Occipital lobe (tissue), 2 donors: ENCODE measurements at regions not wholly inside any gene's neighbourhood (a gene's known extent, or its start where the extent isn't known, plus 50 kb on each side); places are given as distances from the start of the nearest gene placed in this dataset. TPM values are rescaled to one million over a fixed set of nuclear protein-coding genes. Genes with fewer than 3 reads are reported as not detected.
"Not testable (repeated sequence)": the region's sequence is repeated elsewhere in the genome, so short reads cannot be mapped to it uniquely, and the experiment has no call there.

Source experiments
- DNase-seq: peaks from one replicate; lab custom pipeline; 2025; lab: John Stamatoyannopoulos, UW
- small RNA-seq: library from RNA; depleted of rRNA; stranded (forward); fragments of <200 nt; gene quantifications from one replicate; pipeline ENCODE3, GENCODE V24; 2014

DNA sequence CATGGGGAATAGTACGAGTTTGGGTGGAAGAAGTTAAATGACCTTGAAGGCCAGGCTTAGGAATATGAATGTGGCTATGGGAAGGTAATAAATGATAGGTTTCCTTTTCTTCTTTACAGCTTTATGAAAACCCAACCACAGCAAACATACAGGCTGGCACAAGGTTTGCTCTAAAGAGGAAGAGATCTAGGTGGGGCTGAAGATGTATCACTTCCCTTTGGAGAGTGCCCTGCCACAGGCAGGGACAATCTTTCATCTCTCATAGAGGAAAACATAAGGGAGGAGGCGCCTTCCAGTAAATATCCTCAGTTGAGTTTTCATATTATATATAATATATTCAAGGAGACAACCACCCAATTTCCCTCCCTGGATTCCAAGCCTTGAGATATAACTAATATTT, 72.9 kb upstream of the FRMD6 start:
- no peak for DNase-seq

DNA sequence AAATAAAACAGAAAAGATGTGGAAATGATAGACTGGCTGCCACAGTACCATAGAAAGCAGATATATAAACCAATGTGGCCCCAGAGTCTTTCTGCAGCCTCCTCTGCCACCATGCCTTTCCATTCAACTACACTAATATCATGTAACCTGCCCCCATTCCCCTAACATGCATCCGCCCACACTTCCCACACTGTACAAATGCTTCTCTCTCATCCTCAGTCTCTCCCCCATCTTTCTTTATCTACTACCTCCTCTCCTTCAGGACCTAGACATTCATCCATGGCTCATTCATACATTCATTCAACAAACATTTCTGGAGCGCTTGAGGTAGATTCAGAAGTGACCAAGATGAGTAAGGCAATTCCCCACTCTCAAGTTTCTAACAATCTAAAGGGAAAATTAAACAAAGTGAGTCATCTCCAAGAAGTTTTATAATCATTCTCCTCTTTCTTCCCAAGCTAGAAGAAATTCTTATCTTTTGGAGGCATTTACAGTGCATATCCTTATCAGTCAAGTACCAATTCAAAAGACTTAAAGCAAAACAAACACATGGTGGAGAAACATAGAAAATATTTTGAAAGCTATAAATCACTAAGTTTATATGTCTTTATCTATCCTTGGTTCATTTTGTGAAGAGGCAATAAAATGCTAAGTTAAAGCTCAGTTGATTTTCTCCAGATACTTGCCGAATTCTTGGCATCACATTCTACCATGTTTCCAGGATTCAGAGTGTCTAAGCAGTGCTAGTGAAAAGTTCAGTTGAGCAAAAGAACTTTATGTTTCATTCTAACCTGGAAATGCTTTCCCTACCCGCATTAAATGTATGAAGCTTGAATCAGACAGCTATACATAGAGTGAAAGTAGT, 70.5 kb upstream of the FRMD6 start:
- no peak for DNase-seq

DNA sequence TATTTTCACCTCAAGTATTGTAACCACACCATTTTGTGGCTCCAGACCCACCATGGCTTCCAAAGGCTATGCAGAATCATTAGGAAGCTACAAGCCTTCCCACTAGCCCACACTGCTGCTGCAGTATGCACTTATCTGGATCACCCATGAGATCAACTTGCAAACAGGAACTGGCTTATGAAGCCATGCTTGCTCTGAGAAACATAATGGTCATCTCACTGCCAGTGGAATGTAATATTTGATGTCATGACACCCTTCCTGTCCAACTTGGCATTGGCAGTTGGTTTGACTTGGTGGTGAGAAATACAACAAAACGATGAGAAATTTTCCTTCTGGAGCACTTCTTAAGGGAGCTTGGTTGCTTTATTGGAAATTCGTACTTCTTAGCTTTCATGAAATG, 69.3 kb upstream of the FRMD6 start:
- DNase-seq: no peak

DNA sequence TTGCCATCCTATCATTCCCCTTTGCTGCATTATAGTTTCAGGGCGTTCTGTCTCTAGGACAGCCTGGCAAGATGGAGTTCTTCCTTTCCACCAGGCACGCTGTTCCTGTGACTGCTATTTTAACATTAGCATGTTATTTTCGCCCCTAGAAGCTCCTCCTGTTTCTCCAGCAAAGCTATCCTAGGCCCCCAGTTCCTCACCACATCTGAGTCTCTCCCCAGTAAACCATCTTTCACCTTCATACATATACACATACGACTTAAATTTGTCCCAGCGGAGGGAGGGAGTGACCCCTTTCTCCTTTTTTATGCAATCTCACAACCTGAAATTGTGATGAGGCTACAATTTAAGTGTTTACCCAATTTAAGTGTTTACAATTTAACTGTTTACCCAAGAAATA, 66.7 kb upstream of the FRMD6 start:
- DNase-seq: no peak

DNA sequence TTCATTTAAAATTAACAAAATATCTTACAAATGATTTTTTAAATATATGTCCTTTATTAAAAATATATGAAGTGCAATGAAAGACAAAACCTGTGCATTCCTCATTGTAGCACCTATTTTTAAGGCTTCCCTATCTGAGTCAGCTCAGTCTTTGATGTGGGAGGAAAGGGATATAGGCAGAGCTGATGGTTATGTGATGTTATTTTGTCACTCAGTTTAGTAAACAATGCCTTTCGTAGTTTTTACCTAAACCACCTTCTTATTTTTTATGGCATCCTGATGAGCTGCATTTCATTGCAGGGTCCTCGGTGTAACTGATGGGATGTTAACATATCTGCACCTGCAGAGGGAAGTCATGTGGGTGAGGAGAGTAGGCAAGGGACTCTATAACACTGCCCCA, 58.9 kb upstream of the FRMD6 start:
- DNase-seq: no peak

DNA sequence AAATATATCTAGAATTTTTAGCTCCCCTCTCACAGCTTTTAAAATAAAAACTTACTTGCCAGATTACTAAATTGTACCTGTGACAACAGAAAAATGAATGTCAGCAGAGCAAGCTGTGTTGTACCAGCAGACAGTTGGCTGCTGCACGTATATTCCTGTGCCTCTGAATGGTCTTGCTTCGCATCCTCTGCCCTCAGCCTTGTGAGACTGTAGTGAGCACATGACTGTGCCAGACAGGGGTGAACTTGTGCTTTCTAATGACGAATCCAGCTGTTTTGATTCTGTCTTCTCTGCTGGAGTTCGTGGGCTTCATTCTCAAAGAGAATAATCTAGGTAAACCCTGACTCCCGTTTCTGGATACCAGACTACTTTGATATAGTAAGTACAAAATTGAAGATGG, 58.3 kb upstream of the FRMD6 start:
- DNase-seq: no peak

DNA sequence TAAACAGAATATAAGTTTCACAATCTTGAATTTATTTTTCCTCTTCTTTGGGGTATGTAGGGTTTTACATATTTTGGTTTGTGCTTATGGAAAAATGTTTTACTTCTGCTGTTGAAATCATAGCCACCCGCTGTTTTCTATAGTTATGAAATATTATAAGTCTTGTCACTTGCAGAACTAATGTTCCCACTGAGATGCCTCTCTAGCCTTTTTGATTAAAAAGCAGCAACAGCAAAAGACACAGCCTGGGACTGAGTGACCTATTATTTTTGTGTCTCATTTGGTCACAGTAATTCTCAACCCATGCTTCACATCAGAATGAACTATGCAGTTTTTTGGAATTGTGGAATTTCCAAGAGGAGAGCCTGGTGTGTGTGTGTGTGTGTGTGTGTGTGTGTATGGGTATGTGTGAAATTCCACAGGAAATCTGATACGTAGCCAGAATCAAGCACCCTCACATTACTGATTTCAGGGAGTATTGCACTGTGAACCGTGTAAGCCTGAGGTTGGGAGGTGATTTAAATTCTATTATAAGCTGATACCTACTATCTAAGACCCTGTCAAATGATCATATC, 55.7 kb upstream of the FRMD6 start:
- no peak for DNase-seq

DNA sequence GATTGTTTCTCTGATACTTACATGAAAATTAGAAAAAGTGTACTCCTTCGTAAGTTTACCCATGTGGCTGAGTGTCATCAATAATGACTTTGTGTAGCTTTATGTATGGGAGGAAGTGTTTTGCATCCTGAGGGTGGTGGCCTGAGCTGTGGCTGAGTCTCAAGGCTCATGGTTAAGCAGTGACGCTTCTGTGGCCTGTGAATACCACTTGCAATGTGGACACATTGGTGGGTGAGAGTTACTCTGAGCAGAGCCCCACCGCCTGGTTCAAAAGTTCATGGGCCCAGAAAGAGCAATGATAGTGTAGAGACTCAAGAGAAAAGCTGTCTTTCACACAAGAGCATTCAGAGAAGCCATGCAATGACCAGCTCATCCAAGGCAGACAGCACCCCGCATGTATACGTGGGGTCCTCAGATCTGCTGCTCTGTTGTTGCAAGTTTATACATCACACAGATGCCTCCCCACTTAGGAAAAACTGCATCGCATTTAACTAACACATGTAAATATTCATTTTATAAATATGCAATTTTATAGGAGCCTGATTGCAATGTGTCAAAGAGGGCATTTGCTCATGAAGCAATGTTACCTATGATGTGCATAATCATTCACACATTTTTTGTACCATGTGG, 55.1 kb upstream of the FRMD6 start:
- DNase-seq: no peak

DNA sequence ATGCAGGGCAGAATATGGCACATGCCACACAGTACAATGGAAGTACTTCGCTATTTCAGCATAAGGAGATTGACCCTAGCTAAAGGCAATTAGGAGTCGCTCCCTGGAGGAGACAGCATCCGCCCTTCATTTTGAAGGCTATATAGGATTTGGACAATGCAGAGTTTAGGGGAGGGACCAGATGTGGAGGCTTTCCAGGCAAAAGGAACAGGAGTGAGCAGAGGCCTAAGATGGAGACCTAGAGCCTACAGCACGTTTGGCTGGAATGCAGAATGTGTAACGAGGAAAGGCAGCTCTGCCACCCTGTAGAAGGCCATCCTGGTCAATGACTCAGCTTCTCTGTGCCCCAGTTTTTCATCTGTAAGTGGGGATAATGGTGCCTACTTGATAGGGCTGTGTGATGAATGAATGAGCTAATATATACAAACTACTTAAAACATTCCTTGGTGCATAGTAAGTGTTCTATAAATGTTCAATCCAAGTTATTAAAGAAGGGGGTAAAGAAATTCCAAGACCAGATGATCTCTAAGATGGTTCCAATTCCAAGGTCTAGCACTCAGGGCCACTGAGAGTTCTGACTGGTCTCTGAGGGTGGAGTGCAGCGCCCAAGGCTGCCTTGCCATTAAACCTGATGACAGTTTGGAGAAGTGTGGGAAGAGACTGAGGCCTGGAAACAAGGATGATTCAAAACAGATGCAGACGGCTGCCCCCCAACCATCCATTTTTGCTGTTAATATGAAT, 54.3 kb upstream of the FRMD6 start:
- no peak for DNase-seq

DNA sequence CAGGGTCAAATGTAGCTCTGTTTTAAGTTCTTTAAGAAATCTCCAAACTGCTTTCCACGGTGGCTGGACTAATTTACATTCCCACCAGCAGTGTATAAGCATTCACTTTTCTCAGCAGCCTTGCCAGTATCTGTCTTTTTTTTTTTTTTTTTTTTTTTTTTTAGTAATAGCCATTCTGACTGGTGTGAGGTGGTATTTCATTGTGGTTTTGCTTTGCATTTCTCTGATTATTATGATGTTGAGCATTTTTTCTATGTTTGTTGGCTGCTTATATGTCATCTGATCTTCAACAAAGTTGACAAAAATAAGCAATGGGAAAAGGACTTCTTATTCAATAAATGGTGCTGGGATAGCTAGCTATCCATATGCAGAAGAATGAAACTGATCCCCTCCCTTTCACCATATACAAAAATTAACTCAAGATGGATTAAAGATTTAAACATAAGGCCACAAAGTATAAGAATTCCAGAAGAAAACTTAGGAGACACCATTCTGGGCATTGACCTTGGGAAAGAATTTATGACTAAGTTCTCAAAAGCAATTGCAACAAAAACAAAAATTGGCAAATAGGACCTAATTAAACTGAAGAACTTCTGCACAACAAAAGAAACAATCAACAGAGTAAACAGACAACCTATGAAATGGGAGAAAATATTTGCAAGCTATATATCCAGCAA, 52.6 kb upstream of the FRMD6 start:
- not testable (repeated sequence) for DNase-seq

DNA sequence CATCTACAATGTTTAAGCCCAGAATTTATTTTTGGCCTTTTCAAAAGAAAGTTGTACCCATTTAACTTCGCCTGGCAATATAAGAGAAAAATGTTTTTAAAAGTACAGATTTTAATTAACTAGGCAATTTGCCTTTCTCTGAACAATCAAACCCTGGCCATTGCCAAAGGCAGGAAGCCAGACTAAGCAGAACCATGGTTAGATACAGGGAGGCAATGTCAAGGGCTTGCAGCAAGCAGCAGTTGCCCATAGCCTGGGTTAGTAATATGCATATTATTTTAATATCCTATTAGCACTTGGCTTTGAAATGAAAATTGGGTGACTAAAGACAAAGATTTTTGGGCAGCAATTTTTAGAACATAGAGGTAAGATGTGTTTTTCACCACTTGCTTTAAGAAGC, 51.1 kb upstream of the FRMD6 start:
- no peak for DNase-seq

Small RNAs in the stretch of these regions (small RNA-seq; reads per million reads assigned to genes)
- not detected for gene RNU6-1291P
